ENCODE measurements at regions not wholly inside any gene's neighbourhood (a gene's known extent, or its start where the extent isn't known, plus 50 kb on each side); places are given as distances from the start of the nearest gene placed in this dataset.

GRCh38 chr1:170284951-170285350 is 139.2 kb downstream of the NTMT2 start:
- no peaks in the 10 kb centered on the region for H3K4me1 ChIP-seq (ENCODE audit: insufficient read depth, low read length, poor library complexity, severe bottlenecking)
- DNase-seq (ENCODE audit: low spot score) = no peak
- no peak overlapping the region for H3K4me3 ChIP-seq (ENCODE audit: low read depth, low read length, poor library complexity, severe bottlenecking)
- H2AFZ ChIP-seq (ENCODE audit: low read length) = no peak overlapping the region
- CTCF ChIA-PET (ENCODE audit: unreplicated experiment) = no interaction called here
- H3K36me3 ChIP-seq (ENCODE audit: insufficient read depth, low read length) = no peaks in the 10 kb centered on the region
- no peaks in the 10 kb centered on the region for H3K9me2 ChIP-seq (ENCODE audit: insufficient read depth, low read length)
- intact Hi-C loops (cut with micrococcal nuclease; ENCODE audit: unreplicated experiment) = no loop called here
- TF ChIP-seq, protein P1, sequence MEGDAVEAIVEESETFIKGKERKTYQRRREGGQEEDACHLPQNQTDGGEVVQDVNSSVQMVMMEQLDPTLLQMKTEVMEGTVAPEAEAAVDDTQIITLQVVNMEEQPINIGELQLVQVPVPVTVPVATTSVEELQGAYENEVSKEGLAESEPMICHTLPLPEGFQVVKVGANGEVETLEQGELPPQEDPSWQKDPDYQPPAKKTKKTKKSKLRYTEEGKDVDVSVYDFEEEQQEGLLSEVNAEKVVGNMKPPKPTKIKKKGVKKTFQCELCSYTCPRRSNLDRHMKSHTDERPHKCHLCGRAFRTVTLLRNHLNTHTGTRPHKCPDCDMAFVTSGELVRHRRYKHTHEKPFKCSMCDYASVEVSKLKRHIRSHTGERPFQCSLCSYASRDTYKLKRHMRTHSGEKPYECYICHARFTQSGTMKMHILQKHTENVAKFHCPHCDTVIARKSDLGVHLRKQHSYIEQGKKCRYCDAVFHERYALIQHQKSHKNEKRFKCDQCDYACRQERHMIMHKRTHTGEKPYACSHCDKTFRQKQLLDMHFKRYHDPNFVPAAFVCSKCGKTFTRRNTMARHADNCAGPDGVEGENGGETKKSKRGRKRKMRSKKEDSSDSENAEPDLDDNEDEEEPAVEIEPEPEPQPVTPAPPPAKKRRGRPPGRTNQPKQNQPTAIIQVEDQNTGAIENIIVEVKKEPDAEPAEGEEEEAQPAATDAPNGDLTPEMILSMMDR (conservative IDR thresholded peaks at IDR 0.05; ENCODE audit: low read length) = no peak
- no peak for TF ChIP-seq EZH2phosphoT487 (IDR thresholded peaks at IDR 0.05; ENCODE audit: borderline replicate concordance, low read depth, low read length)
- H3K27ac ChIP-seq (ENCODE audit: low read depth, low read length, poor library complexity, severe bottlenecking) = no peak overlapping the region
- H3K9me3 ChIP-seq (ENCODE audit: low read length) = no peaks in the 10 kb centered on the region
- no peak overlapping the region for H3K4me2 ChIP-seq (ENCODE audit: low read length)
- no peaks in the 10 kb centered on the region for H4K20me1 ChIP-seq (ENCODE audit: insufficient read depth, low read length)
- no TSS peak for BruUV-seq (replicated peaks)
- no peaks in the 10 kb centered on the region for H3K79me2 ChIP-seq (ENCODE audit: insufficient read depth, low read depth, low read length)
- POLR2A ChIA-PET = no interaction called here

- no peak overlapping the region for H3K27ac ChIP-seq (ENCODE audit: low read depth, low read length, poor library complexity, severe bottlenecking)
- H3K36me3 ChIP-seq (ENCODE audit: insufficient read depth, low read length) = no peaks in the 10 kb centered on the region
- intact Hi-C loops (cut with micrococcal nuclease; ENCODE audit: unreplicated experiment) = no loop called here
- no peaks in the 10 kb centered on the region for H3K9me2 ChIP-seq (ENCODE audit: insufficient read depth, low read length)
- no peaks in the 10 kb centered on the region for H3K9me3 ChIP-seq (ENCODE audit: low read length)
- no peak overlapping the region for H3K4me2 ChIP-seq (ENCODE audit: low read length)
- H2AFZ ChIP-seq (ENCODE audit: low read length) = no peak overlapping the region
- no peaks in the 10 kb centered on the region for H4K20me1 ChIP-seq (ENCODE audit: insufficient read depth, low read length)
- TF ChIP-seq, protein P1 (conservative IDR thresholded peaks at IDR 0.05; ENCODE audit: low read length) = no peak
- TF ChIP-seq EZH2phosphoT487 (IDR thresholded peaks at IDR 0.05; ENCODE audit: borderline replicate concordance, low read depth, low read length) = no peak
- no peak overlapping the region for H3K4me3 ChIP-seq (ENCODE audit: low read depth, low read length, poor library complexity, severe bottlenecking)
- DNase-seq (ENCODE audit: low spot score) = peak; percentile 1
- ChIA-PET CTCF (ENCODE audit: unreplicated experiment) (no interaction called here), POLR2A (no interaction called here)
- H3K4me1 ChIP-seq (ENCODE audit: insufficient read depth, low read length, poor library complexity, severe bottlenecking) = no peaks in the 10 kb centered on the region
- BruUV-seq (replicated peaks) = no TSS peak
- no peaks in the 10 kb centered on the region for H3K79me2 ChIP-seq (ENCODE audit: insufficient read depth, low read depth, low read length)
These were observed 142.4 kb downstream of the NTMT2 start for GRCh38 chr1:170288155-170288554.

GRCh38 chr1:170290276-170290675 is 144.5 kb downstream of the NTMT2 start:
- TF ChIP-seq, protein P1 (conservative IDR thresholded peaks at IDR 0.05; ENCODE audit: low read length) = no peak
- TF ChIP-seq EZH2phosphoT487 (IDR thresholded peaks at IDR 0.05; ENCODE audit: borderline replicate concordance, low read depth, low read length) = no peak
- no peak overlapping the region for H3K27ac ChIP-seq (ENCODE audit: low read depth, low read length, poor library complexity, severe bottlenecking)

More at GRCh38 chr1:170290276-170290675, 144.5 kb downstream of the NTMT2 start:
- Histone ChIP-seq H3K79me2 (ENCODE audit: insufficient read depth, low read depth, low read length) (no peaks in the 10 kb centered on the region), H2AFZ (ENCODE audit: low read length) (no peak overlapping the region), H3K9me2 (ENCODE audit: insufficient read depth, low read length) (no peaks in the 10 kb centered on the region), H3K9me3 (ENCODE audit: low read length) (no peaks in the 10 kb centered on the region), H4K20me1 (ENCODE audit: insufficient read depth, low read length) (no peaks in the 10 kb centered on the region), H3K4me3 (ENCODE audit: low read depth, low read length, poor library complexity, severe bottlenecking) (no peak overlapping the region), H3K4me2 (ENCODE audit: low read length) (no peak overlapping the region), H3K36me3 (ENCODE audit: insufficient read depth, low read length) (no peaks in the 10 kb centered on the region), H3K4me1 (ENCODE audit: insufficient read depth, low read length, poor library complexity, severe bottlenecking) (no peaks in the 10 kb centered on the region)
- no peak for DNase-seq (ENCODE audit: low spot score)
- intact Hi-C loops (cut with micrococcal nuclease; ENCODE audit: unreplicated experiment) = no loop called here
- ChIA-PET POLR2A (interaction anchor here (0.6 kb wide), 2 partner anchors 19 to 212 kb away, joined by 3 read pairs; no protein-coding TSS in a partner anchor), CTCF (ENCODE audit: unreplicated experiment) (no interaction called here)
- no TSS peak for BruUV-seq (replicated peaks)

All from OCI-LY7 (cell line).